ENCODE measurements at regions not wholly inside any gene's neighbourhood (a gene's known extent, or its start where the extent isn't known, plus 50 kb on each side); places are given as distances from the start of the nearest gene placed in this dataset.

DNA sequence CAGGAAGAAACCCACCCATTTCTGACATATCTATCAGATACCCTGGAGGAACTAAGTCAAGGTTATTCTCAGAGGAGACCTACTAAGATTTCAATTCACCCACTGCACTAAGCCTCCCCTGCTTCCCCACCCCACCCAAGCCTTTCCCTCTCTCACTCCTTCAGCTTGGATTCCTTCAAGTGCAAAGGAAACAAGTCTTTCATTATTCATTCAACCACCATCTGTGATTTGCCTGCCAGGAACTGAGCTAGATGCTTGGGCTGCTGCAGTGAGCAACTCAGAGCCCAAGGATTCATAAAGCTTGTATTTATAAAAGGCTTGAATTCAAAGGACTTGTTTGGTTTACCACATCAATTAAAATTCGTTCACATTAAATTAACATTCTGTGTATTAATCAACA is 161.3 kb downstream of the GXYLT1 start:
- no peak for TF ChIP-seq CTCF (IDR thresholded peaks at IDR 0.05; ENCODE audit: borderline replicate concordance, insufficient read depth, low read depth, low read length)
- no peak overlapping the region for H3K4me3 ChIP-seq (ENCODE audit: low read depth, low read length)

DNA sequence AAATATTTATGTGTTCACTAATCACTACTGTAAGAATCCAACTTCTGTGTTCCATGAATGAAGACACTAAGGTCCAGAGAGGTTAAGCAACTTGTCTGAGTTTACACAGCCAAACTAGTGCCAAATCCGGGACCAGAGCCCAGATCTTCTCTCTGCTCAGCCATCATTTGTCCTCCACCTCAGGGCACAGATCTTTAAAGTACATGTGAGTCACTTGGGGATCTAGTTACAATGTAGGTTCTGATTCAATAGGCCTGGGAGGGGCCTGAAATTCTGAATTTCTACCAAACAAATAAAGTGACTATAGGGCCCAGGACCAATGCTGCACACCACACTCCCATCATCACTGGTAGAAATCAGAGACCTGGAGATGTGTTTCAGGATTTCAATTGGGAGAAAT is 162.9 kb downstream of the GXYLT1 start:
- TF ChIP-seq CTCF (IDR thresholded peaks at IDR 0.05; ENCODE audit: borderline replicate concordance, insufficient read depth, low read depth, low read length): no peak
- no peak overlapping the region for H3K4me3 ChIP-seq (ENCODE audit: low read depth, low read length)

GRCh38 chr12:41981013-41981412 is 163.7 kb downstream of the GXYLT1 start:
- TF ChIP-seq CTCF (IDR thresholded peaks at IDR 0.05; ENCODE audit: borderline replicate concordance, insufficient read depth, low read depth, low read length): no peak
- no peak overlapping the region for H3K4me3 ChIP-seq (ENCODE audit: low read depth, low read length)

- H3K4me3 ChIP-seq (ENCODE audit: low read depth, low read length): no peak overlapping the region
- TF ChIP-seq CTCF (IDR thresholded peaks at IDR 0.05; ENCODE audit: borderline replicate concordance, insufficient read depth, low read depth, low read length): no peak
These were observed 164.3 kb downstream of the GXYLT1 start for GRCh38 chr12:41980390-41980789.

DNA sequence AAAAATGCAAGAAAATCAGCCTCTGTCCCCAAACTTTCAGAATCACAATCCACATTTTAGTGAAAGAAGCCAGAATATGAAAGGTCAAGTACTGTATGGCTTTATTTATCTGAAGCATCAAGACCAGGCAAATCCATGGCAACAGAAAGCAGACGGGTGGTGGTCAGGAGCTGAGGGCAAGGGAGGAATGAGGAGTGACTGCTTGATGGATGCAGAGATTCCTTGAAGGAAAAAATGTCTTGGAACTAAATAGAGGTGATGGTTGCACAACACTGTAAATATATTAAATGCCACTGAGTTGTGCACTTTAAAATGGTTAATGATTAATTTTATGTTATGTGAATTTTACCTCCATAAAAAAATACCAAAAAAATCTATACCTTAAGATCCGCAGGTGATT is 165.1 kb downstream of the GXYLT1 start:
- TF ChIP-seq CTCF (IDR thresholded peaks at IDR 0.05; ENCODE audit: borderline replicate concordance, insufficient read depth, low read depth, low read length): no peak

DNA sequence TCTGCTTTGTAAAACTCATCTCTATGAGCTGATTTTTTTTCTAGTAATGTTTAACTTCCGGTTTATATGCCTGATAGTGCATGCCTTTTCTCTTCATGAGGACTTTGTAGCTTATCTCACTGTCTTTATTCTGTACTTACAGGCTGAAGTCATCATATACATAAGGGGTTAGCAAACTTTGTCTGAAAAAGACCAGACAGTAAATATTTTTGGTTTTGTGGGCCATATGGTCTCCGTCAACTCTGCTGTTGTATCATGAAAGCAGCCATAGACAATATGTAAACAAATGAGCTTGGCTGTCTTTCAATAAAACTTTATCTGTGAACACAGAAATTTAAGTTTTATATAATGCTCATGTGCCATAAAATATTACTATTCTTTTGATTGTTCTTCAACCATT is 172.1 kb downstream of the GXYLT1 start:
- no peak overlapping the region for H3K4me3 ChIP-seq (ENCODE audit: low read depth, low read length)
- TF ChIP-seq CTCF (IDR thresholded peaks at IDR 0.05; ENCODE audit: borderline replicate concordance, insufficient read depth, low read depth, low read length): no peak

More for the DNA sequence above, 165.1 kb downstream of the GXYLT1 start:
- no peak overlapping the region for H3K4me3 ChIP-seq (ENCODE audit: low read depth, low read length)

- H3K4me3 ChIP-seq (ENCODE audit: low read depth, low read length): no peak overlapping the region
- TF ChIP-seq CTCF (IDR thresholded peaks at IDR 0.05; ENCODE audit: borderline replicate concordance, insufficient read depth, low read depth, low read length): no peak
These were observed 172.5 kb downstream of the GXYLT1 start for GRCh38 chr12:41972196-41972595.

All from GM12875 (cell line).